GM18508 (cell line): ENCODE measurements at regions not wholly inside any gene's neighbourhood (a gene's known extent, or its start where the extent isn't known, plus 50 kb on each side); places are given as distances from the start of the nearest gene placed in this dataset.

Source experiments
- ATAC-seq: cut with Tn5 transposase; IDR thresholded peaks from one replicate; pipeline ENCODE4 v1.9.1; 2021; ENCODE audit warnings: moderate number of reproducible peaks; ENCODE audit not compliant: insufficient read depth, unreplicated experiment

DNA sequence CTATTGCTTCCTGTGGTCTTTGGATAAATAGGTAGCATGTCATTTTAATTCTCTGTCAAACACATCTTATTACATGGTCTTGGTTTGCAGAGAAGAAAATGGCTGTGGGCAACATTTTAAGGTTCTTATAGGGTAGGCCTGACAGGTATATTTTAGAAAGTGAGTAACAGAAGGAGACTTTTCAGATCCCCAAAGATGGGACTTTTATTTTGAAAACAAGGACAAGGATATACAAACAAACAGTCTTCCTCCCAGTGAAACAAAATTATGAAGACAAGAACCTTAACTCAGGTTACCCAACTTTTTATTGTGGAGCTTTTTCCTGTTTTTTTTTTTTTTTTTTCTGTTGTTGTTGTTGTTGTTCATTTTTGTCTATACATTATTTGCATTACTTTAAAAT lies 916.2 kb downstream of the NTRK3 start:
- ATAC-seq = no peak

DNA sequence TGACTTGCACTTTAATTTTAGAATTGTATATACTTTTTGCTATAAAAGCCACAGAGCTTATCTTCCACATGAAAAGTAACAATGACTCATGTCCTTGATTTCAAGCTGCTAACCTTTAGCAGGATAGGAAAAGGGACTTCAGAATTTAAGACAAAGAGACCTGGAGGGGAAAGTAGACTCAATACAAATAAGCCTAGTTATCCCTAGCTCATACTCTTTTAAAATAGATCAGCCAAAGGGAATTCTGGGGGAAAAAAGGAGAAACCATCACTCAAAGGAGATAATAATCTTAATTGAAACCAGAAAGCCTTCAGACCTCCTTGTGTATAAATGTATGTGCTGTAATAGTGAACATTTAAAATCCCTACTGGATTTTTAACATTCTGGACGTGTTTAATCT lies 930.3 kb downstream of the NTRK3 start:
- no peak for ATAC-seq

DNA sequence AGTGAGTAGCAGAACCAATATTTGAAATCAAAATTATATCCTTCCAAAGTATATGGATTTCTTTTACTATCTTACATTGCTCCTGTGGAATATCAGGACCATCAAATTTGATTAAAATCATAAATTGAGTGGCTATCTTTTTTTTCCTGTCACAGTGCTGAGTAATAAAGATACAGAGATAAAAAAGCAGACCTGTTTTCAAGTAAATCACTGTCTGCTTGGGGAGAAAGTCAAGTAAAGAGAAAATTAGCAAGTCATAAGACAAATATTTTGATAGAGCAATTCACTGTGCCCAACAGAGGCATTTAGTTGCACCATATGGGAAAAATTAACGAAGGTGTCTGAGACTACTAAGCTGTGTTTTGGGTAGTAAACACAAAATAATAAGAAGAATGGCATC lies 933.7 kb downstream of the NTRK3 start:
- no peak for ATAC-seq

DNA sequence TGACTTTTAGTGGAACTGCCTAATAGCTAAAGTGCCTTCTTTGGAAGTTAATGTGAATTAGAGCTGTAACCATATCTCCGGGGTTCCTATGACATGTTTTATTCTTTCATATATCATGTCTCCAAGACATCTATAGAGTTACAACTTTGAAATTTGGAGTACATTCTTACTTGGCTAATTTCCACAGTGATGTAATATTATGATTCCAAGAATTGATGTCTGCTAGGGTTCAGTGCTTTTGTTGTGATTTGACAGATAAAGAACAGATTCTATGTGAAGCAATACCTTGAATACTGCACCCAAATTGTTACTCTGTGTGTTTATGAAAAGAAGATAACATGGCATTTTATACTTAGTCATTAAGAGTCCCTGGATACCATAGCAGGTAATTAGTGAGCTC lies 934.3 kb downstream of the NTRK3 start:
- no peak for ATAC-seq

DNA sequence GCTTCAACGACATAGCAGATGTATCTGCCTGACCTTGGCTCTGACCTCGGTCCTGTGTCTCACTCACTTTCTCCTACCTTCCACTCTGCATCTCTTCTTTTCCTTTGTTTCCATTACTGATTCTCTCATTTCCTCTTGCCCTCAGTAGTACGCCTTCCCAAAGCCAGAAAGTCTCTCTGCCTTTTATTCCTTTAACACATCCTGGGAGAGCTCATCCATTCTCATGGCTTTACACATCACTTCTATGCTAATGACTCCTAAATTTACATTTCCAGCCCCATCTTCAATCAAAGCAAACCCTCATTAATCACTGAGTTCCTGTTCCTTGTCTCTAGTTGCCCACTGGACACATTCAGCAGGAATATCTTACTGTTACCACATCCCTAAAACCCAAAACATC lies 938.6 kb downstream of the NTRK3 start:
- no peak for ATAC-seq

DNA sequence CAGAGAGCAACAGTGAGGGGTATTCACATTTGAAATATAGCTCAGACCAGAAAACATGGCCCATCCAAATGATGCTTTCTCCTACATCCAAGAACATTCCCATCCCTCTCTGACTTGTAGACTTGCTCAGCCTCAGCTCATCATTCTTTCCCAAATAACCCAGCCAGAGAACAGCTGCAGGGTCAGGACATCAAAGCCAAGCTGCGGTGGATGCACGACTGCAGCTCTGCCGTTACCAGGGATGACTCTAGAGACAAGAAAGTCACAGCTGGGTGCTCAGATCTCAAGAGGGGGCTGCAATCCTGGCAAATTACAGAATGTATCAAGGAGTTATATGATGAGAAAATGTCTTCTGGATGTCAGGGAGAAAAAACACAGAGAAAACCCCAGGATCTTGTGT lies 944.3 kb downstream of the NTRK3 start:
- no peak for ATAC-seq

DNA sequence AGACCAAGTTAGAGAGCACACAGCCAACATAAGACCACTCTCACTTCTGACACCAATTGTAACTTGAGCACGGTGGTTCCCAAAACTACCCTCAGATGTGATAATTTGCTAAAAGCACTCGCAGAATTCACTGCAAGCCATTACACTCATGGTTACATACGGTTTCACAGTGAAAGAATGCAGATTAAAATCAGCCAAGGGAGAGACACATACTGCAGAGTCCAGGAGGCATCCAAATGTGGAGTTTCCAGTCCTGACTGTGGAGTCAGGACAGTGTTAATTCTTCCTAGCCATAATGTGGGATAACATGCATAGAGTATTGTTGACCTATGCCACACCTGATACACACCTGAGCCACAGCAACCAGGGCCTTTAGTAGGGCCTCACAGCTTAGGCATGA lies 956.4 kb downstream of the NTRK3 start:
- no peak for ATAC-seq

DNA sequence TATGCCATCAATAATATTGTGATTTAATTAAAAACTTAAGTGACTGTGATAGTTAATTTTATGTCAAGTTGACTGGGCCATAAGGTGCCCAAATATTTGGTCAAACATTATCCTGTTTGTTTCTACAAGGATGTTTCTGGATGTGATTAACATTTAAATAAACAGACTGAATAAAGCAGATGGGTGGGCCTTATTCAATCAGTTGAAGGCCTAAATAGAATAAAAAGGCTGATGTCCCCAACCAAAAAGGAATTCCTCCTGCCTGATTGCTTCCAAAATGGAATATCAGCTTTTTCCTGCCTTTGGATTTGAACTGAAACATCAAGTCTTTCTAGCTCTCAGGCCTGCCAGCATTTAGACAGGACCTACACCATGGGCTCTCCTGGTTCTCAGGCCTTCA lies 961.7 kb downstream of the NTRK3 start:
- ATAC-seq = no peak

DNA sequence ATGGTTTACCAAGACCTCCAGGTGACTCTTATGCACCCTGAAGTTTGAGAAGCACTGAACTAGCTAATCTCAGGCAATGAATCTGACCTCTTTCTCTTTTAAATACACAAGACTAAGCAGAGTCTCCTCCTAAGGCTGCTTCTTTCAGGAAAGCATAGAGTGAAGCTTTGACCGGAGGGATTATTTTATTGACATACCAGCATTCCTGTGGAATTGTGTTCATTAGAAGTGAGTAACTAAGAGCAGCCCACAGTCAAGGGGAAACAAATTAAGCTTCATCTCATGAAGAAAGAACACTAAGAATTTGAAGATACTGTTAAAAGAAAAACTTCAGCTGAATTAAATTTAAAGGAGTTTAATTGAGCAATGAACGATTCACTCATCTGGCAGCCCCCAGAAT lies 963.5 kb downstream of the NTRK3 start:
- ATAC-seq = no peak

DNA sequence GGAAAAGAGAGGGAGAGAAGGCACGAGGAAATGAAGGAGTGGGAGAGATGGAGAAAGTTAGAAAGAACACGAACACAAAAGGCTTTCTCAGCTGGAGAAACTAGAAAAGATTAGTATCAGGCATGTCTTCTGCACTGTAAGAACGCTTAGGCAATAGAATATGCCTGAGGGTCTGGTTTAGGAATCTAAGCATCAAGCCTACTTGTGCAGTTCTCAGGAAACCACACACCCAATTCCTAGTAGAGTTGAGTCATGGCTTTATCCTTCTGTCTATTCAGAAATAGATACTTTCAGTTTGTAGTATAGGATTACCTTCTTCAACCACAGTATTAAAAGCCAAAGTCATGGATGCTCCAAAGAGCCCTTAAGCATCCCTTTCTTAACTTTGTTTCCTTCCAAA lies 969.4 kb downstream of the NTRK3 start:
- ATAC-seq = no peak

DNA sequence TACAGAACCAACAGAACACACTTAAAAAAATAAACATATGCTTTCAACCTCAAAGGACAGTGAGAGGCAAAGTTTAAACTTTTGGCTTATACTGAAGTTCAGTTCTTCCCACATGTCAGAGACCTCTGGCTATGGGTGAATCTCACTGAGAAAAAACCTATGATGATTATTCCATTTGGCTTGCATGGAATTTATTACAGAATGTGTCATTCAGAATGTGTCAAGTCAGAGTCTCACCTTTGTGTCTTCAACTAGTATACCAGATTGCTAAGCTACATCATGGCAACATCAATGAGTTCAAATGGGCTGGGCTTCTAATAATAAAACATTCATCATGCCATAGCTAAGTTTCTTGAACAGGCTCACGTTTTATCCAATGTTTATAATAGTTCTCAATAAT lies 987.0 kb downstream of the NTRK3 start:
- no peak for ATAC-seq

DNA sequence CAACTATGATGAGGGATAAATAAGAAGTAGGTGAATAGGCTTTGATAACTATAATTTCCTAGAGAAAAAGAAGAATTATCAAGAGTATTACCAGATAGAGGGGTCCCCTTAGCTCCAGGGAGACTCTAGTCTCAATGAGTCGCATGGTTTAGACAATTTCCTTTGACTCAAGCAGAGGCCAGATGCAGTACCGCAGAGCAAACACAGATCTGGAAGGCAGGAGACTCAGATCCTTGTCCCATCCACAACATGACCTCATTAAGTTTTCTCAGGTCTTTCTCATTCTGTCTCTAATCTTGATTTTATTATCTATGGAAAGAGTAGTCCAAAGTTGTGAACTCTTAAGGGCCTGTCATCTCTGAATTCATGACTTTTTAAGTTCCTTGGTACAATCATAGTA lies 987.9 kb downstream of the NTRK3 start:
- no peak for ATAC-seq

DNA sequence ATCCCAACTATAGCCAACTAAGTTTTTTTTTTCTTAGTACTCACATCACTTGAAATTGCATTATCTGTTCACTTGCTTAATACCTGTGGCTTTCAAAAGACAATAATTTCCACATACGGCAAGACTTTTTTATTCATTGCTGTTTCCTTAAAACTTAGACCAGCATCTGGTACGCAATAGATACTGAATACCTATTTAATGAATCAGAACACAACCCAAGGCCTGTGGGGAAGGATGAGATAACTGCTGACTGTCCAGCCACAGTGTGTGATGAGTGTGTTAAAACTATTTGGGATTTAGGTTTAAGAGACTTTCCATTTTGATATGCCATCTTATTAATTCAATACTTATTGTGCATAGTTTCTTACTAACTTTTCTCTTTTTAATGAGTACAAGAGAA lies 988.7 kb downstream of the NTRK3 start:
- ATAC-seq = no peak

DNA sequence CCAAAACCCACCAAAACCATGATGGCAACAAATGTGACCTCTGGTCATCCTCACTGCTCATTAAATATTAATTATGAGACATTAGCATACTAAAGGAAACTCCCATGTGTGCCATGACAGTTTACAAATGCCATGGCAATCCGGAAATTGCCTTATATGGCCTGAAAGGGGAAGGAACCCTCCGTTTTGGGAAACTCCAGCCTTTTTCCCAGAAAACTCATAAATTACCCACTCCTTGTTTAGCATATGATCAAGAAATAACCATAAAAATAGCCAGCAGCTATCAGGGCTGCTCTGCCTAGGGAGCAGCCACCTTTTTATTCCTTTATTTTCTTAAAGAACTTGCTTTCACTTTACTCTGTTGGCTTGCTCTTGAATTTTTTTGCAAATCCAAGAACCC lies 992.7 kb downstream of the NTRK3 start:
- no peak for ATAC-seq

DNA sequence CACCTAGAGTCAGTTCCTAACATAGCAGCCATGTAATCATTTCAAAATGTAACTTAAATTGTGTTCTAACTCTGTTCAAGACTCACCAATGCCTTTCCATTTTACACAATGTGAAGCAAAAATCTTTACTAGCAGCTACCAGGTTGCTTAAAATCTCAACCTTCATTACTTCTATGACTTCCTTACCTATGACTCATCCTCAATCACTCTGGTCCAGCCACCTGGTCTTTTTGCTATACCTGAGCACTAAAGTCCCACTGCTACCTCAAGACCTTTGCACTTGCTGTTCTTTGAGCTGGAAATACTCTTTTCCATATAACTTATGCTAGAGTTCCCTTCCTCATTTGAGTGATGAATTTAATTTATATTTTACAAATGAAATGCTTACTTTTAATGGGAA lies 993.2 kb downstream of the NTRK3 start:
- ATAC-seq = no peak

DNA sequence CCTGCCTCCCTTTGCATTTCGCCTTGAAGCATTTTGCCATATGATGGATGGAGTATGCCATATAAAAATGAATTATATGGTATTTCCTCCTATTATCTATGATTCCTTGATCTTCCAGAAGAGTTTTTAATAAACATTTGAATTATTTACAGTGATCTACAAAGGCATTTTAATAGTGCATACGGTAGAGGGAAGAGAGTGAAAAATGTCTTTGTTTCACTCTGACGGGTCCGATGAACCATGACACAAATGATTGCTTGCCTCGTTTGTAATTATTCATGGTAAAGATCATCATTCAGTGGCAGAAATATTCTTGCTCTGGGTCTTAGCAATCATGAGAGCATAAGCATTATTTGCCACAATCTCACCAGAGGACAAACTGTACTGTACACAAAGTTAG lies 1010.9 kb downstream of the NTRK3 start:
- no peak for ATAC-seq

DNA sequence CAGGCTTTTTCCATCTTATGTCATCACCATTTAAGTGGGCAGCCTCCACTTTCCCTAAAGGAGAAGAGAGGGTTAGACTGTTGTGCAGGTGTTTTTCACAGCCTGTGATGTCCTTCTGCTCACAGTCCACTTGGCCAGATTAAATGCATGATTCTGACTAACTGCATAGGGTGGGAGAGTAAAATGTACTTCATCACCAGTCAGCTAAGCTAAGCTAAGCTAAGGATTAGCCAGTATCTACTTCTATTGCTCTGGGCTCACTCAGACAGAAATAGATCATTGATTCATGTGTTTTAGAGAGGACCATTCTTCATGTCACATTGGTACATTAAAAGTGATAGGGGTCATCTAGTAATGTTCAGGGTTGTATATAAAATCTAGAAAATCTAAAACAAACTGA lies 1013.1 kb downstream of the NTRK3 start:
- ATAC-seq = no peak

DNA sequence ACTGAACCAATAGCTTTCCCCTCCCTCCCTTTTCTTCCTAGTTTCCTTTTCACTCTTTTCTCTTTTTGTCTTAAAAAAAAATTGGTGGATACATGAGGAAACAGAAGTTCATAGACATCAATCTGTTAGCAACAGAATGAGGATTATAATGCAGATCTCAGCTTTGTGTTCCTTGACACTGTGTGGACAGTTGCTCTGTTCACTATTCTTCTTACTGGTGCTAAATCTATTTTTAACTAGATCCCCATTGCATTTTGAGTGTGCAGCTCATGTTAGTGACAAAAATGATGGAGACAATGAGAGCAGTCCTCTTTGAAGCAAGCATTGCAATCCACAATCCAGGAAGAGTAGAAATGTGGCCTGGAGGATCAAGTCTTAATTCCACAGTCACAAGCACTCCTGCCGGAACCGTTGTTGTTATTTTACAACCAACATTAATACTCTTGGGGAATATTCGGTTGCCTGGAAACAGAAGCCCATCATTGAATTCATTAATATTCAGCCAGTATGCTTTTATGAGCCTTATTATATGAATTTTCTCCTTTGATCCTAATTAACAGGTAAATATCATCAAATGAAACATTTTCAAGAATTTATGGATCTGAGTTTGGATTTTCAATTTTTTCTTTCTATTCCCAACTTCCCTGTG lies 1016.8 kb downstream of the NTRK3 start:
- no peak for ATAC-seq

DNA sequence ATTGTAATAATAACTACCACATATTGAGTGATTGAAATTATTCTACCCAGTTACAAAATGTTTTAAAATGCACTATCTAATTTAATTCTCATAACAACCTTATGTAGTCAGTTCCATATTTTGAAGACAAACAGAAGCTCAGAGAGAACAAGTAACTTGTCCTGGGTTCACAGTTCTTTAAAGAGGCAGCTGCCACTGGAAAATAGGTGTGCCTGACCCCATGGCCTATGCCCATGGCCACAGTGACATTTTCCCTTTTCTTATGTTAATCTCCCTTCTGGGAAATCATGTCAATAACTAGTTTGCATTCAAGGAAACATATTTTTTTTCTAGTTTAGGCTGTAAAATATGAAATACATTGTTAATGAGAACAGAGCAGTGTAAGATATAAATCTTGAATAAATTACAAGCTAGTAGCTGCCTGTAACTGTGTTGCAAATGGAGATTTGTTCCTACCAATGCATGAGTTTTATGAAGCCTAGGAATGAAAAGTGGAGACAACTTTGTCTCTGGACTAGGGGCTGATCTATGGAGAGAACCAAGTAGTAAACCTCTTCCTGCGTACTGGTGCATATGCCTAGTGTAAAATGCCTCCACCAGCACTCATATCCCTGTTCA lies 1018.0 kb downstream of the NTRK3 start:
- no peak for ATAC-seq

DNA sequence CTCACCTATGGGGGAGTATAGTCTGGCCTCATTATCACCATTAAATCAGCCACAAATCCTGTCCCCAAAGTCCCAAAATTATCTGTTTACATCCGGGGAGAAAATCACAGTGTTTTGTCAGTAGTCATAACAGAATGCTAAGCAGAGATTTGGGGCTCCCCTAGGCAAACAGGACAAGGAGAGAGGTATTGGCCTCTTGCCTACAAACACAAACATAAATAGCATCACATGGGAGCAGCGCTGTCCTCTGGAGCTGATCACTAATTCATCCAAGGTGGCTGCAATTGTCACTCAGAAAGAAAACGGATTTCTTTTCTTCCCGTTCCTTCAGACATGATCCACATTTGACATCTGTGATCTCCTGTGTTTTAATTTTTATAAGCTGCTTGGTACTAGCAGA lies 1028.1 kb downstream of the NTRK3 start:
- ATAC-seq = no peak

DNA sequence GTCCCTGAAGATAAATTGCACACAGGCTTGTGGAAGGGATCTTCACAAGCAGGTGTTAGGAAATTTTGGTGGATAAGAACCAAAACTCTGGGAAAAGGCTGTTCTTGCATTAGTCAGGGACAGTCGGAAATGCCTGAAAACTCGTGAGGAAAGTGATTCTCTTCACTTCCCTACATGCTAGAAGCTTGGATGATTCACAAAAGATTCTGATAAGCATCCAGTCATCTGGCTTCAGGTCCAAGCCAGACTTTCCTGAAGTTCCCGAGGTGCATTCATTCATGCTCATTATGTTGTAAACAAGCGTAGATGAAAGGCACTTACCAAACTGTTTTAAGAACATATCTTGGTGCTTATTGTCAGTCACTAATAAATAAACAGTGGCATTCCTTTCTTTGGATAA lies 1028.7 kb downstream of the NTRK3 start:
- ATAC-seq = no peak

DNA sequence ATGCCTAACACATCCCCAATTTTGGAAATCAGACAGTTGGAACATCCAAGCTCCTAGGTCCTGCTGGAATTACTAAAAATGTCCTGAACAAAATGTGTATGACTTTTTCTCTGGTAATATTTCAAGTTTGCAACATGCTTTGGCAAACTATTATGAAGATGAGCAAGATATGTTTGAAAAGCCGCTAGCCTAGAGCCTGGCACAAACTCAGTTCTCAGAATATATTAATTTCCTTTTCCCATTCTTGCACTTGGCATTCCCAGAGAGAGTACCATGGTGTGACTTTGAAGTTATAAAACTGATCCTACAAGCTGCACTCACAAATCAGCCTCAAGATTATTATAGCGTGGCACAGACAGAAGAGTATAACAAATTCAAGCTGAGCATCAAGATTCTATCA lies 1031.1 kb downstream of the NTRK3 start:
- ATAC-seq = no peak

DNA sequence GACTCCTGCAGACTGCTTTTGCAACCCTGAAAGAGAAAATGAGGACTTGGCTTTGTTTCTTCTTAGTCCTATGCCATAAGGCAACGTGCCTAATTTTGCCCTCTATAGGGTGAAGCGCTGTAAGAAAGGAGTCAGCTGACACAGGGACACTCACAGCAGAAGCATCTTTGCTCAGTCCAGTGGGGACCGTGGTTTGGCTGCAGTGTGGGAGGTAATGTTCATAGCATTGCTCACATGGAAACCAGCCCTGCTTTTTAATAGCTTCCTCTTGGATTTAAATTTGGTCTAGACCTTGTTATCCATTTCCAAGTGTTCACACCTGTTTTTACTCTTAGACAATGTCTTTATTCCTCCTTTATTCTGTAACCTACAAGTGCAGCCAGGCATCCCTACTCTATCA lies 1032.1 kb downstream of the NTRK3 start:
- no peak for ATAC-seq
